Raji (cell line): ENCODE measurements at regions not wholly inside any gene's neighbourhood (a gene's known extent, or its start where the extent isn't known, plus 50 kb on each side); places are given as distances from the start of the nearest gene placed in this dataset.

Source experiments
- POLR2A ChIP-seq: IDR thresholded peaks from 2 replicates; pipeline ENCODE4 v1.6.1; 2011; ENCODE audit warnings: low read depth, low read length, control low read depth; ENCODE audit not compliant: insufficient read depth

- no peak for TF ChIP-seq POLR2A
These were observed 366.6 kb upstream of the ZMIZ1 start for GRCh38 chr10:78702186-78702585.

GRCh38 chr10:78702876-78703275 lies 365.9 kb upstream of the ZMIZ1 start:
- TF ChIP-seq POLR2A: no peak

GRCh38 chr10:78703593-78703992 lies 365.2 kb upstream of the ZMIZ1 start:
- TF ChIP-seq POLR2A: no peak

GRCh38 chr10:78706256-78706655 lies 362.5 kb upstream of the ZMIZ1 start:
- TF ChIP-seq POLR2A: no peak

GRCh38 chr10:78706726-78707540 lies 361.8 kb upstream of the ZMIZ1 start:
- no peak for TF ChIP-seq POLR2A

- no peak for TF ChIP-seq POLR2A
These were observed 361.0 kb upstream of the ZMIZ1 start for GRCh38 chr10:78707745-78708144.

- no peak for TF ChIP-seq POLR2A
These were observed 356.6 kb upstream of the ZMIZ1 start for GRCh38 chr10:78712147-78712546.

GRCh38 chr10:78713659-78714058 lies 355.1 kb upstream of the ZMIZ1 start:
- no peak for TF ChIP-seq POLR2A

GRCh38 chr10:78714225-78714624 lies 354.5 kb upstream of the ZMIZ1 start:
- no peak for TF ChIP-seq POLR2A

- TF ChIP-seq POLR2A: no peak
These were observed 353.3 kb upstream of the ZMIZ1 start for GRCh38 chr10:78715435-78715834.

GRCh38 chr10:78716043-78716660 lies 352.6 kb upstream of the ZMIZ1 start:
- TF ChIP-seq POLR2A: no peak

- TF ChIP-seq POLR2A: no peak
These were observed 351.6 kb upstream of the ZMIZ1 start for GRCh38 chr10:78717200-78717599.

GRCh38 chr10:78718032-78718572 lies 350.7 kb upstream of the ZMIZ1 start:
- no peak for TF ChIP-seq POLR2A

GRCh38 chr10:78719276-78719675 lies 349.5 kb upstream of the ZMIZ1 start:
- no peak for TF ChIP-seq POLR2A

GRCh38 chr10:78720091-78720490 lies 348.7 kb upstream of the ZMIZ1 start:
- TF ChIP-seq POLR2A: no peak

GRCh38 chr10:78721231-78721630 lies 347.5 kb upstream of the ZMIZ1 start:
- no peak for TF ChIP-seq POLR2A
